ENCODE measurements at regions not wholly inside any gene's neighbourhood (a gene's known extent, or its start where the extent isn't known, plus 50 kb on each side); places are given as distances from the start of the nearest gene placed in this dataset.

GRCh38 chr5:130643321-130643720 lies 521.7 kb downstream of the HINT1 start:
- H3K4me1 ChIP-seq, result no peaks in the 10 kb centered on the region
- in situ Hi-C loops (cut with MboI; ENCODE audit: low pct_ligation_motif_present in 1 of 4, low pct_unique_long_range_greater_than_20kb in 1 of 4, low sequenced_read_pairs in 3 of 4), result no loop called here
- H3K36me3 ChIP-seq, result no peaks in the 10 kb centered on the region
- no peak for DNase-seq
- no peak overlapping the region for H3K27ac ChIP-seq
- WGBS, 2 donors (ENCODE audit: low coverage in 1 of 2), result 80 to 89% methylated on average over 1 to 5 of the region's 5 CpGs
- no peaks in the 10 kb centered on the region for H3K27me3 ChIP-seq
- no peak overlapping the region for H3K4me3 ChIP-seq
- intact Hi-C loops (cut with DNase I; ENCODE audit: low total_unique reads), result no loop called here
- no peak for TF ChIP-seq EP300 (IDR thresholded peaks at IDR 0.05; ENCODE audit: low read depth)
- TF ChIP-seq POLR2A (IDR thresholded peaks at IDR 0.05), result no peak
- no peak for TF ChIP-seq POLR2AphosphoS5 (IDR thresholded peaks at IDR 0.05)
- TF ChIP-seq CTCF (IDR thresholded peaks at IDR 0.05), result no peak
- no peaks in the 10 kb centered on the region for H3K9me3 ChIP-seq

GRCh38 chr5:130642461-130642860 lies 522.6 kb downstream of the HINT1 start:
- in situ Hi-C loops (cut with MboI; ENCODE audit: low pct_ligation_motif_present in 1 of 4, low pct_unique_long_range_greater_than_20kb in 1 of 4, low sequenced_read_pairs in 3 of 4), result no loop called here
- Histone ChIP-seq H3K36me3 (no peaks in the 10 kb centered on the region), H3K27ac (no peak overlapping the region), H3K27me3 (no peaks in the 10 kb centered on the region), H3K4me1 (no peaks in the 10 kb centered on the region), H3K9me3 (no peaks in the 10 kb centered on the region), H3K4me3 (no peak overlapping the region)
- WGBS, 2 donors (ENCODE audit: low coverage in 1 of 2), result 63% methylated on average over 2 of the region's 2 CpGs; no CpG with 5 or more reads in 1 of the 2 donors
- TF ChIP-seq POLR2AphosphoS5 (IDR thresholded peaks at IDR 0.05) (no peak), POLR2A (IDR thresholded peaks at IDR 0.05) (no peak), CTCF (IDR thresholded peaks at IDR 0.05) (no peak), EP300 (IDR thresholded peaks at IDR 0.05; ENCODE audit: low read depth) (no peak)
- intact Hi-C loops (cut with DNase I; ENCODE audit: low total_unique reads), result no loop called here
- no peak for DNase-seq

GRCh38 chr5:130627145-130627544 lies 537.9 kb downstream of the HINT1 start:
- Histone ChIP-seq H3K4me3 (no peak overlapping the region), H3K36me3 (no peaks in the 10 kb centered on the region), H3K4me1 (no peaks in the 10 kb centered on the region), H3K9me3 (peaks cover 0 to 10% of the 10 kb centered on the region in 2 donors), H3K27me3 (no peaks in the 10 kb centered on the region), H3K27ac (no peak overlapping the region)
- intact Hi-C loops (cut with DNase I; ENCODE audit: low total_unique reads), result no loop called here
- in situ Hi-C loops (cut with MboI; ENCODE audit: low pct_ligation_motif_present in 1 of 4, low pct_unique_long_range_greater_than_20kb in 1 of 4, low sequenced_read_pairs in 3 of 4), result no loop called here
- TF ChIP-seq POLR2A (IDR thresholded peaks at IDR 0.05), result no peak
- no peak for TF ChIP-seq CTCF (IDR thresholded peaks at IDR 0.05)
- TF ChIP-seq EP300 (IDR thresholded peaks at IDR 0.05; ENCODE audit: low read depth), result no peak
- no peak for TF ChIP-seq POLR2AphosphoS5 (IDR thresholded peaks at IDR 0.05)
- no peak for DNase-seq

GRCh38 chr5:130624805-130625204 lies 540.3 kb downstream of the HINT1 start:
- in situ Hi-C loops (cut with MboI; ENCODE audit: low pct_ligation_motif_present in 1 of 4, low pct_unique_long_range_greater_than_20kb in 1 of 4, low sequenced_read_pairs in 3 of 4) (no loop called here), intact Hi-C loops (cut with DNase I; ENCODE audit: low total_unique reads) (no loop called here)
- TF ChIP-seq POLR2A (IDR thresholded peaks at IDR 0.05) (no peak), EP300 (IDR thresholded peaks at IDR 0.05; ENCODE audit: low read depth) (no peak)
- H3K4me3 ChIP-seq, result no peak overlapping the region
- H3K9me3 ChIP-seq, result no peaks in the 10 kb centered on the region
- H3K27me3 ChIP-seq, result no peaks in the 10 kb centered on the region
- DNase-seq, result no peak
- no peaks in the 10 kb centered on the region for H3K36me3 ChIP-seq
- H3K4me1 ChIP-seq, result no peaks in the 10 kb centered on the region
- H3K27ac ChIP-seq, result no peak overlapping the region

- intact Hi-C loops (cut with DNase I; ENCODE audit: low total_unique reads) (loop anchor here (10.0 kb wide), 1 partner anchor 661 kb away; no protein-coding TSS in a partner anchor), in situ Hi-C loops (cut with MboI; ENCODE audit: low pct_ligation_motif_present in 1 of 4, low pct_unique_long_range_greater_than_20kb in 1 of 4, low sequenced_read_pairs in 3 of 4) (no loop called here)
- no peak for DNase-seq
- Histone ChIP-seq H3K36me3 (no peaks in the 10 kb centered on the region), H3K9me3 (no peaks in the 10 kb centered on the region), H3K27ac (no peak overlapping the region), H3K27me3 (no peaks in the 10 kb centered on the region), H3K4me1 (no peaks in the 10 kb centered on the region), H3K4me3 (no peak overlapping the region)
- TF ChIP-seq EP300 (IDR thresholded peaks at IDR 0.05; ENCODE audit: low read depth) (no peak), POLR2A (IDR thresholded peaks at IDR 0.05) (no peak), CTCF (IDR thresholded peaks at IDR 0.05) (no peak), POLR2AphosphoS5 (IDR thresholded peaks at IDR 0.05) (no peak)
- 81 to 90% methylated on average over 2 of the region's 2 CpGs for WGBS, 2 donors (ENCODE audit: low coverage in 1 of 2)
Observed at GRCh38 chr5:130616161-130616560, 548.9 kb downstream of the HINT1 start.

Measured in transverse colon (tissue), 4 donors.